ENCODE measurements at regions not wholly inside any gene's neighbourhood (a gene's known extent, or its start where the extent isn't known, plus 50 kb on each side); places are given as distances from the start of the nearest gene placed in this dataset.

DNA sequence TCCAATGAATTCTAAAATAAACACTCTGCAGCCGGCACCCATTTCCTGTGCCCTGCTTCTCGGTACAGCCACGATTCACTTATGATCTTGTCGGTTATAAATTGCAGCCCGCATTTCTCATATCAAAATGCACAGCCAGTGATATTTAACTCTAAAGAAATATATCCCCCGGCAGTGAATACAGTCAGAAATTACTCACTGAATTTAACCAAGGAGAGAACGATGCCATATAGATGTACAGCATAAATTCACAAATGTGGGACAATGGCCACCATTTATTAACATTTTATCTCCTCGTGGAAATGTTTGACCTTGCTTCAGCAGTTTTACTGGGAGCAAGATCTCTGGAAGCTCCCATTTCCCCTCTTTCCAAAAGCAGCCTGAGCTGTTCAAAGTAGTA lies 1517.8 kb downstream of the BRD1 start:
- TF ChIP-seq, protein P1, sequence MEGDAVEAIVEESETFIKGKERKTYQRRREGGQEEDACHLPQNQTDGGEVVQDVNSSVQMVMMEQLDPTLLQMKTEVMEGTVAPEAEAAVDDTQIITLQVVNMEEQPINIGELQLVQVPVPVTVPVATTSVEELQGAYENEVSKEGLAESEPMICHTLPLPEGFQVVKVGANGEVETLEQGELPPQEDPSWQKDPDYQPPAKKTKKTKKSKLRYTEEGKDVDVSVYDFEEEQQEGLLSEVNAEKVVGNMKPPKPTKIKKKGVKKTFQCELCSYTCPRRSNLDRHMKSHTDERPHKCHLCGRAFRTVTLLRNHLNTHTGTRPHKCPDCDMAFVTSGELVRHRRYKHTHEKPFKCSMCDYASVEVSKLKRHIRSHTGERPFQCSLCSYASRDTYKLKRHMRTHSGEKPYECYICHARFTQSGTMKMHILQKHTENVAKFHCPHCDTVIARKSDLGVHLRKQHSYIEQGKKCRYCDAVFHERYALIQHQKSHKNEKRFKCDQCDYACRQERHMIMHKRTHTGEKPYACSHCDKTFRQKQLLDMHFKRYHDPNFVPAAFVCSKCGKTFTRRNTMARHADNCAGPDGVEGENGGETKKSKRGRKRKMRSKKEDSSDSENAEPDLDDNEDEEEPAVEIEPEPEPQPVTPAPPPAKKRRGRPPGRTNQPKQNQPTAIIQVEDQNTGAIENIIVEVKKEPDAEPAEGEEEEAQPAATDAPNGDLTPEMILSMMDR (IDR thresholded peaks at IDR 0.05), result no peak
- TF ChIP-seq EZH2 (IDR thresholded peaks at IDR 0.05; ENCODE audit: borderline replicate concordance, insufficient read depth, low read depth, low read length, poor library complexity, severe bottlenecking), result no peak
